SK-N-MC (cell line): ENCODE measurements at regions not wholly inside any gene's neighbourhood (a gene's known extent, or its start where the extent isn't known, plus 50 kb on each side); places are given as distances from the start of the nearest gene placed in this dataset.

Experiments used
- DNase-seq: peaks from one replicate; pipeline ENCODE4 v3.0.0-alpha.2; 2011; ENCODE audit warnings: low read depth, low spot score
- H3K27ac ChIP-seq: fragments of 200-600 bp; sonication (generic); 2 replicates; pipeline ENCODE4 v1.5.1; 2016; ENCODE audit warnings: mixed run types
- H3K36me3 ChIP-seq: fragments of 200-600 bp; sonication (generic); 2 replicates; pipeline ENCODE4 v1.6.1; 2017; ENCODE audit warnings: antibody characterized with exemption, low read length, mixed read lengths; ENCODE audit not compliant: insufficient read depth
- H3K4me3 ChIP-seq: fragments of 200-600 bp; sonication (generic); 2 replicates; pipeline ENCODE4 v1.5.1; 2016
- H3K9ac ChIP-seq: fragments of 200-600 bp; sonication (generic); 2 replicates; pipeline ENCODE4 v1.8.0; 2017; ENCODE audit warnings: mixed run types, mixed read lengths; ENCODE audit not compliant: insufficient read length
- H3K9me3 ChIP-seq: fragments of 200-600 bp; sonication (generic); 2 replicates; pipeline ENCODE4 v1.6.1; 2017; ENCODE audit warnings: low read depth, mild to moderate bottlenecking, antibody characterized with exemption, low read length, moderate library complexity, mixed read lengths
- EZH2 ChIP-seq: fragments of 200-600 bp; sonication (generic); IDR thresholded peaks from one replicate; pipeline ENCODE4 v1.6.1; 2017; ENCODE audit warnings: antibody characterized with exemption
- FOXP2 ChIP-seq: optimal IDR thresholded peaks from 2 replicates; pipeline ENCODE3; 2011; ENCODE audit warnings: mild to moderate bottlenecking, moderate library complexity; ENCODE audit not compliant: insufficient read depth; ENCODE audit errors: extremely low read length, control extremely low read depth
- POLR2AphosphoS5 ChIP-seq: IDR thresholded peaks from 2 replicates; pipeline ENCODE4 v1.6.1; 2012; ENCODE audit warnings: mild to moderate bottlenecking, low read depth, low read length, borderline replicate concordance

DNA sequence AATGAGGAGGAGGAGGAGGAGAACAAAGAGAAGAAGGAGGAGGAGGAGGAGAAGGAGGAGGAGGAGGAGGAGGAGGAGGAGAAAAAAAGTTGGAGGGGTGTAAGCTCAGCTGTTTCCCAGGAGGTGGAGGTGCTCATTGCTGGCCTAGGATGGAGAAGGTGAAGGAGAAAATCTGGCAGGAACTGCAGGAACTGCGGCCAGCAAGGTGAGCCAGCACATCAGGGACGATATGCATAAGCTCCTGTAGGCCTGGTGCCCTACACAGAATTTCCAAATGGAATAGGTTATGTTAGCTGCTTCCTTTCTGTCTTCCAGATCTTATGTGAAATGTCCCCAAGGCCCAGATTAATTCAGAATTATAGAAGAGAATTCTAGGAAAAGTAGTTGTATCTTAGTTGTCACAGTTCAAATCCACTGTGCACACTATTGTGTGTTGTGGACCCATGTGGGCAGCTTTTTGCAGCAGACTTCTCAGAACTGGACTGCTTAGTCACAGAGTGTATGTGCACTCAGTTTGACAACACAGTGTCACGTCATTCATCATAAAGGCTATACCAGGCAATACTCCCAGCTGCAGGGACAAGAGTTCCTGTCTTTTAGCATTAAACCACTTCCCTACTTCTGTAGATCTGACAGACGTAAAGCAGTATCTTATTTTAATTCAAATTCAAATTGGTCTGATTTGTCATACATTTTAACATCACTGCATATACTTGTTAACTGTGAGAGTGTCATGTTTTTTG is 303.7 kb downstream of the HLX start:
- H3K4me3 ChIP-seq, result no peak overlapping the region
- no peaks in the 10 kb centered on the region for H3K9me3 ChIP-seq
- DNase-seq, result no peak
- H3K9ac ChIP-seq, result no peak overlapping the region
- TF ChIP-seq POLR2AphosphoS5, result no peak
- no peak for TF ChIP-seq FOXP2
- no peak overlapping the region for H3K27ac ChIP-seq
- no peaks in the 10 kb centered on the region for H3K36me3 ChIP-seq

DNA sequence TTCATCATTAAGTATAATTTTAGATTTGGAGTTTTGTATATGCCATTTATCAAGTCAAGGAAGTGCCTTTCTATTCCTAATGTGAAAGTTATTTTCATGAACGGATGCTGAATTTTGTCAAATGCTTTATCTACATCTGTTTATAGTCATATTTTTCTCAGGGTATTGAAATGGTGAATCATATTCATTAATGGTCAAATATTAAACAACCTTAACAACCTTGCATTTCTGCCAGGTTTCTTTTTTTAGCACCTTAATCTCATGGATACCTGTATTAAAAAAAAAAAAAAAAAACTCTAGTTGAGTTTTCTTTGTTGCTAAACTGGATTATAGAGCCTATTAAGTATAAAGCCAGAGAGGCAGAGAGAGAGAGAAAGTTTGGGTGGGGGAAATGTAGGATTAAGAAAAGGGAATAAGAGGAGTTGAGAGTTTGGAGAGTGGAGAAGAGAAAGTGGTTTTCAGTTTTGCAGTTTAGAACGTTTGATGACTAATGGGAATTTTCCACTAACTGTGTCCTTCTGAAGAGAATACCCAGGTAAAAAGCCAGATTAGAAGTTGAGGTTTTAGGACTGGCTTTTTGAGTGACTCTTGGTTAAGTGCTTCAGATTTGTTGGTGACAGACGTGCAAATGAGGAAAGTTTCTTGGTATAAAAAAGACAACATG is 305.0 kb downstream of the HLX start:
- H3K4me3 ChIP-seq, result no peak overlapping the region
- TF ChIP-seq EZH2 (no peak), POLR2AphosphoS5 (no peak), FOXP2 (no peak)
- H3K9ac ChIP-seq, result no peak overlapping the region
- no peak for DNase-seq
- H3K36me3 ChIP-seq, result no peaks in the 10 kb centered on the region
- no peak overlapping the region for H3K27ac ChIP-seq
- no peaks in the 10 kb centered on the region for H3K9me3 ChIP-seq

DNA sequence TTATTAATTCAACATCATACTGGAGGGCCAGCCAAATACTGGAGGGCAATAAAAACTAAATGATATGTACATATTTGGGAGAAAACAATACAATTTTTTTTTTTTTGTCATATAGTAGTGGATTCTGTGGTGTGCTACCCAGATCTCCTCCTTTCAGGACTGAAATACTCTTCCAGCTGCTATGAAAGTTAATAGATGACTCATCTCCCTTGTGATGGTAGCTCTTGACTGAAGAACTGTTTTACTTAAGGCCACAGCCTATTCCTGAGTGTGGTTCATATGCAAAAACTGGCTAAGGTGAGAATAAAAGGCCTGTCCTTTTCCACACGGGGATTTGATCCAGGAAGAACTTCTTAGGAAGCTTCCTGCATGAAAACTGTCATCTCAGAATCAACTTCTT is 307.9 kb downstream of the HLX start:
- TF ChIP-seq POLR2AphosphoS5 (no peak), FOXP2 (no peak), EZH2 (no peak)
- Histone ChIP-seq H3K36me3 (no peaks in the 10 kb centered on the region), H3K9me3 (no peaks in the 10 kb centered on the region), H3K9ac (no peak overlapping the region), H3K4me3 (no peak overlapping the region), H3K27ac (no peak overlapping the region)
- DNase-seq, result no peak

DNA sequence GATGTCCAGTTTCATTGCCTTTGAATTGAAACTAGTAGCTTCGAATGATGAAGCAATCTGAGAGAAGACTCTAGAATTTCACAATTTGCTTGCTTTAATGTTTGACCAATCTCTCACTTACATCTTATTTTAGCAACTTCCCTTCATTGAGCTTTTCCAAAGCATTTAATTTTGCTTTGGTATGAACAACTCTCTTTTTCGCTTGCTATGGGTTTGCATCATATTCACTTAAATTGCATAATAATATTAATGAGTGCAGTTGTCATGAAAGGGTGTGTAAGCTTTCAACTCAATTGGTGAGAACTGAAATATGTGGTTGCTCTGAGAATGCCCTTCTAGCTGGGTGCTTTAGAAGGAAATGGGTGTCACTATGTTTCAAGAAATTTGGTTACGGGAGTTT is 309.2 kb downstream of the HLX start:
- TF ChIP-seq POLR2AphosphoS5 (no peak), FOXP2 (no peak), EZH2 (no peak)
- H3K4me3 ChIP-seq, result no peak overlapping the region
- no peaks in the 10 kb centered on the region for H3K36me3 ChIP-seq
- no peaks in the 10 kb centered on the region for H3K9me3 ChIP-seq
- H3K27ac ChIP-seq, result no peak overlapping the region
- DNase-seq, result no peak
- H3K9ac ChIP-seq, result no peak overlapping the region

DNA sequence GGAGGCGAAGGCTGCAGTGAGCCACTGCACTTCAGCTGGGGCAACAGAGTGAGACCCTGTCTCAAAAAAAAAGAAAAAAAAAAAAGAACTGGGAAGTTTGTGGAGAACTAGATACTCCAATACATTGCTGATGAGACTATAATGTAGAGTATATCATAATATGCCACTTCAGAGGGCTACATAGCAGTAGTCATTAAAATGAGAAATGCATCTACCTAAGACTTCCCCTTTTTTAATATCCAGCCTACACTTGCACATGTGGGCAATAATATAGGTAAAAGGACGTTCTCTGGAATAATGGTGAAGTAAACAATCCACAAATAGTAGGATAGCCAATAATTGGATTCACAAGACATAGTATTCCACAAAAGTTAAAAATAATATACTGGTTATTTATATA is 311.0 kb downstream of the HLX start:
- no peak overlapping the region for H3K9ac ChIP-seq
- H3K36me3 ChIP-seq, result no peaks in the 10 kb centered on the region
- H3K9me3 ChIP-seq, result no peaks in the 10 kb centered on the region
- no peak for DNase-seq
- H3K4me3 ChIP-seq, result no peak overlapping the region
- TF ChIP-seq FOXP2 (no peak), POLR2AphosphoS5 (no peak), EZH2 (no peak)
- H3K27ac ChIP-seq, result no peak overlapping the region

DNA sequence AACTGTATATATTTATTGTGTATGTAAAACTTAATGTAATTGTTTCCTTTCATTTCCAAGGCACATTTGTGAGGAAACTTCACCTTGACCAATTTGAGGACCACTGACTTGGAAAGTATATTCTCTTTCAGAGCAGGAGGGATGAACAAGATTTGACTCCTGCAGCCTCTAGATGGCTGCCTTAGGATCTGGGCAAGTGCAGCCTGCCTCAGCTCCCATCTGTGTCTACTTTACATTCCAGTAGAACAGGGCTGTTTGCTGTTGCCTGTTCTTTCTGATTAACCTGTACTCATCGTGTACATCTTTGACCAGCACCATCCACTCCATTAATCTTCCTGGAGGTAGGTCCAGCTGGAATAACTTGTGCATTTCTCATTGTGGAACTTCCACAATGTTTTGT is 312.8 kb downstream of the HLX start:
- TF ChIP-seq EZH2 (no peak), FOXP2 (no peak), POLR2AphosphoS5 (no peak)
- no peak for DNase-seq
- no peaks in the 10 kb centered on the region for H3K9me3 ChIP-seq
- H3K27ac ChIP-seq, result no peak overlapping the region
- H3K9ac ChIP-seq, result no peak overlapping the region
- no peaks in the 10 kb centered on the region for H3K36me3 ChIP-seq
- no peak overlapping the region for H3K4me3 ChIP-seq

DNA sequence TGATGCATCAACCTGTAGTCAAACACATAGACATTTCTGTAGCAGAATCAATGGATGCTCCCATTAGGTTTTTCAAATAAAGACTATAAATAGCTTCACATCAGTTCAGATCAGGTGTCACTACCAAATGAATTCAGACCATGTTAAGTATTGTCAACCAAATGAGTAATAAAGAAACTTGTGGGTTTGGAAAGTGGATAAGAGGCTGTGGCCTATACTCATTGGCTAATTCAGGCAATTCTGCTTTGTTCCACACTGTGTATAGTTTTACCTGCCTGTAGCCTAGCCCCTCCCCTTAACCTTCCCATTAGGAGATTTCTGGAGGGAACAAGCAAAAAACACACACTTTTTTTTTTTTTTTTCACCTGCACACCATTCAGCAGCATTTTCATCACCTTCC is 321.2 kb downstream of the HLX start:
- no peak for DNase-seq
- no peak for TF ChIP-seq FOXP2
- TF ChIP-seq POLR2AphosphoS5, result no peak
- no peak for TF ChIP-seq EZH2
- no peak overlapping the region for H3K9ac ChIP-seq
- H3K27ac ChIP-seq, result no peak overlapping the region
- H3K4me3 ChIP-seq, result no peak overlapping the region
- H3K9me3 ChIP-seq, result no peaks in the 10 kb centered on the region
- H3K36me3 ChIP-seq, result no peaks in the 10 kb centered on the region

DNA sequence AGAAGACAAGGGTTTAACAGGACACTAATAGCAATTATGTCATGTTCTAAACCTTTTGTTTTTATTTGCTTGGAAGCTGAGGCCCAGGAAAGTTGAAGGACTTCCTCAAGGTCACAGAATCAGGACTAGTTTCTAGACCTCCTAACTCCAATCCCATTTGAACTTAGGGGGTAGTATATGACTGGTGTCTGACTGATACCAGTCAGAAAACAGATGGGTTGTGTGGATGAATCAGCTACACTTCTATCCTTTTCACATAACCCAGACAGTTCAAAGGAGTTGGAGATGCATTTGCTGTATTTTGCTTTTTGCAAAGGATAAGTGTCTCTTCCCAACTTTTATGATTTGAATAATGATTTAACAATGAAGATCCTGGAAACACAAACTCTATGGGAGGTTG is 322.5 kb downstream of the HLX start:
- H3K9me3 ChIP-seq, result no peaks in the 10 kb centered on the region
- no peaks in the 10 kb centered on the region for H3K36me3 ChIP-seq
- no peak overlapping the region for H3K4me3 ChIP-seq
- no peak overlapping the region for H3K27ac ChIP-seq
- DNase-seq, result no peak
- no peak overlapping the region for H3K9ac ChIP-seq
- TF ChIP-seq EZH2 (no peak), POLR2AphosphoS5 (no peak), FOXP2 (no peak)
